Fibroblast of lung (primary cell): ENCODE measurements at regions not wholly inside any gene's neighbourhood (a gene's known extent, or its start where the extent isn't known, plus 50 kb on each side); places are given as distances from the start of the nearest gene placed in this dataset.

Source experiments
- CTCF ChIP-seq, 2 donors: IDR thresholded peaks in 1 of 2; conservative IDR thresholded peaks in 1 of 2; 1 replicate in 1 of 2; 2 replicates in 1 of 2; pipeline ENCODE4 v1.5.1; 2011 to 2012; ENCODE audit warnings: low read length in 2 of 2, control low read depth in 1 of 2, inconsistent platforms in 1 of 2, low read depth in 1 of 2, mild to moderate bottlenecking in 1 of 2
- EZH2 ChIP-seq: IDR thresholded peaks from 2 replicates; pipeline ENCODE4 v1.5.1; 2012; ENCODE audit warnings: low read length, control low read depth, mild to moderate bottlenecking; ENCODE audit errors: missing control alignments

- TF ChIP-seq CTCF (conservative IDR thresholded peaks at IDR 0.05 in 1 of 2, IDR thresholded peaks at IDR 0.05 in 1 of 2; ENCODE audit: low read depth in 1 of 2, low read length in 2 of 2) (no peak), EZH2 (no peak)
Observed at GRCh38 chr4:81330018-81330417, 115.0 kb upstream of the PRKG2 start.
